Keratinocyte (primary cell): ENCODE measurements at regions not wholly inside any gene's neighbourhood (a gene's known extent, or its start where the extent isn't known, plus 50 kb on each side); places are given as distances from the start of the nearest gene placed in this dataset.

ENCODE experiments used
- CTCF ChIP-seq, 3 experiments: IDR thresholded peaks in 1 of 3; conservative IDR thresholded peaks in 1 of 3; optimal IDR thresholded peaks in 1 of 3; 2 replicates in 2 of 3; 3 replicates in 1 of 3; pipeline versions ENCODE3 to v1.5.1; 2011; ENCODE audit warnings: low read length in 3 of 3, mild to moderate bottlenecking in 3 of 3, moderate library complexity in 2 of 3, control low read depth in 1 of 3, inconsistent platforms in 1 of 3; ENCODE audit not compliant: insufficient read depth in 2 of 3; ENCODE audit errors: extremely low read depth in 1 of 3
- EZH2 ChIP-seq: IDR thresholded peaks from one replicate; pipeline ENCODE4 v1.6.1; 2012; ENCODE audit warnings: inconsistent platforms, mild to moderate bottlenecking, low read length, moderate library complexity

DNA sequence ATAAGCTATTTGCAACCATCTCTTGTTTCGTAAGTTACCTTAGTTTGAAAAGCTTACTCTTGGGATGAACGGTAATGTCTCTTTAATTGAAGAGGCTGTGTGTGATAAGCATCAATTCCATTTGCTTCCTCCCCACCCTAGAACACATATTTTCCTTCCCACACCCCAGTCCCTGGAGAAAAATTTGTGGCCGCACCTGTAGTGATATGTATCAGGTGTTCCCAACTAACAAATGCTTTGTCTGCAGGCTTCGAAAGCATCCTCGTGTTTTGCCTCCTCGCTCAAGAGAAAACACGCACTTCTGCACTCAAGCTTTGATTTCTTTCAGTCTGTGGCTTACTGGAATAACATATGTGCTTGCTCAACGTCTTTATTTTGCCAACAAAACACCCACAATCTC is 143.8 kb upstream of the OTUD4 start:
- TF ChIP-seq CTCF (optimal IDR thresholded peaks at IDR 0.05 in 1 of 3, IDR thresholded peaks at IDR 0.05 in 1 of 3, conservative IDR thresholded peaks at IDR 0.05 in 1 of 3; ENCODE audit: extremely low read depth in 1 of 3, insufficient read depth in 2 of 3, low read length in 3 of 3) (no peak), EZH2 (no peak)
